BLaER1 treated with 17β-estradiol and CSF1 and Interleukin-3, amounts not matched to agents 10 nM and 100 nM (cell line): ENCODE measurements at regions not wholly inside any gene's neighbourhood (a gene's known extent, or its start where the extent isn't known, plus 50 kb on each side); places are given as distances from the start of the nearest gene placed in this dataset.
"Not testable (repeated sequence)": the region's sequence is repeated elsewhere in the genome, so short reads cannot be mapped to it uniquely, and the experiment has no call there.

Experiments
- H3K27ac ChIP-seq, 11 experiments: shearing (Covaris generic); formaldehyde crosslinking; 2 replicates each; pipeline ENCODE4 v1.8.1; 2022
- H3K27me3 ChIP-seq, 11 experiments: shearing (Covaris generic); formaldehyde crosslinking; 2 replicates each; pipeline ENCODE4 v1.8.1; 2022
- H3K36me3 ChIP-seq, 11 experiments: shearing (Covaris generic); formaldehyde crosslinking; 2 replicates each; pipeline ENCODE4 v1.8.1; 2022
- H3K4me1 ChIP-seq, 10 experiments: shearing (Covaris generic); formaldehyde crosslinking; 2 replicates each; pipeline ENCODE4 v1.8.1; 2022
- H3K4me2 ChIP-seq, 11 experiments: shearing (Covaris generic); formaldehyde crosslinking; 2 replicates each; pipeline ENCODE4 v1.8.1; 2022
- H3K4me3 ChIP-seq, 10 experiments: shearing (Covaris generic); formaldehyde crosslinking; 2 replicates each; pipeline ENCODE4 v1.8.1; 2022
- H3K9ac ChIP-seq, 11 experiments: shearing (Covaris generic); formaldehyde crosslinking; 2 replicates each; pipeline ENCODE4 v1.8.1; 2022
- H3K9me3 ChIP-seq, 11 experiments: shearing (Covaris generic); formaldehyde crosslinking; replicated peaks in 1 of 11; 2 replicates each; pipeline ENCODE4 v1.8.1; 2022
- H4K20me1 ChIP-seq, 11 experiments: shearing (Covaris generic); formaldehyde crosslinking; 2 replicates each; pipeline ENCODE4 v1.8.1; 2022
- Cebpa-rat ChIP-seq, 11 experiments: shearing (Covaris generic); IDR thresholded peaks; 2 replicates each; pipeline ENCODE4 v1.8.1; 2022

DNA sequence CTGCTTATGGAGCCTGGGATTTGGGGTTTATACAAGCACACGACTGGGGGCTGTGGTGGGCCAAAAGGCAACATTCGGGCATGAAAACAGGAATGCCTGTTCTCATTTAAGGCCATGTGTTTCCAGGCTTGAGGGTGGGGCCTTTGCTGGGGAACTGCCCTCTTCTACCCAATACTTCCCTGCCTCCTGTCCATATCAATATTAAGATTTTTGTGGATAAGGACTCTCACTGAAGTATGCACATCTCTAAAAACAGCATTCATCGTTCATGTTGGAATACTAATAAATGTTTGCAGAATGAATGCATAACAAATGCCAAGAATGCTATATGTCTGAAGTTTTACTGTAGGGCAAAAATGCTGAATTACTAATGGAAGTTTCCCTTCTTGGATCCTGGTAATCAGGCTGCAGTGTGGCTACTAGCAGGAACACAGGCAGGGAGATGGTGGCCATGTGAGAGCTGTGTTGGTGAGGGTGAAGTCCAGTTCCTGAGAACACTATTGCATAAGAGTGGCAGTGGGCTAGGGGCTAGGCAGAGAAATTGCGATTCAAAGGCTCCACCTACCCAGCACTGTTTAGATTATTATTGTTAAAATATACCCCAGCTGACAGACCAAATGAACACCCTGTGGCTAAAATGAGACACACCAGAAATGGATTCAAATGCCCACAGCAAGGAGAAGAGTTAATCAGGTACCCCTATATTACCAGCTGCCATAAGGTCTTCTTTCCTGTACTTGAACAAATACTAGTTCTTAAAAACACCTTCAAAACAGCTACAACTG lies 644.3 kb downstream of the EPM2A start:
- peaks cover 0 to 9% (median 4%) of the 10 kb centered on the region in 10 experiments; a peak in 7 of 20 replicates for H3K4me1 ChIP-seq
- no peaks in the 10 kb centered on the region for H4K20me1 ChIP-seq
- H3K4me2 ChIP-seq: no peak overlapping the region
- H3K36me3 ChIP-seq: no peaks in the 10 kb centered on the region
- H3K9ac ChIP-seq: no peak overlapping the region
- H3K4me3 ChIP-seq: no peak overlapping the region
- no peak overlapping the region for H3K27ac ChIP-seq
- no peak for TF ChIP-seq Cebpa-rat (IDR thresholded peaks at IDR 0.05)
- 0 out of 22 replicates have a peak, but pooled peaks cover 0 to under 1% (median 0%) of the 10 kb centered on the region in 11 experiments for H3K9me3 ChIP-seq
- no peaks in the 10 kb centered on the region for H3K27me3 ChIP-seq

DNA sequence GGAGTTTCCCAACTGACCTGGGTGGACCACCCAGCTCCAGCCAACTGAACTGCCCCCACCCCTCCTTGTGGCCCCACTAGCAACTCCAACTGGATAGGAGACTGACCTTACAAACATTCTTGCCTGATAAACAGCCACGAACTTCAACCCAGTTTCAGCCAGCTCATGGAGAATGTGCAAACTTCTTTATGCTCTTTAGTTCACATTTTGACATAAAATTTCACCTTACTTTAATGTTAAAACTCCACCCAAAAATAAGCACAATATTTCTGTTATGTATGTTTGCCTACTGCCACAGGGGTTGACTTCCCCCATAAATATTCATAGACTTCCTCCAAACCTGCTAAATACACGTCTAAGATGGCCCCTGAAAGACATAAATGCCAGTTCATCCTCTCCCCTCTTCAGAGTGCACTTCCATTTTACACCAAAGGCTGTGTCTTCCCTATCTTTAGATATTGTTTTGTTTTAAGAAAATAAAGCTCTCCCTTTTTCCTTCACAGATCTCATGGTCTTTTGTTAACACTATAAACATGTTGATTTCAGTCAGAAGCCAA lies 643.7 kb downstream of the EPM2A start:
- no peaks in the 10 kb centered on the region for H3K27me3 ChIP-seq
- no peak overlapping the region for H3K4me2 ChIP-seq
- H3K9ac ChIP-seq: no peak overlapping the region
- H3K27ac ChIP-seq: no peak overlapping the region
- no peaks in the 10 kb centered on the region for H3K36me3 ChIP-seq
- peaks cover 0 to 2% (median 0%) of the 10 kb centered on the region in 10 experiments; a peak in 1 of 20 replicates for H3K4me1 ChIP-seq
- peaks cover 2 to 7% (median 4%) of the 10 kb centered on the region in 11 experiments; a peak in 14 of 22 replicates for H3K9me3 ChIP-seq
- H3K4me3 ChIP-seq: no peak overlapping the region
- no peaks in the 10 kb centered on the region for H4K20me1 ChIP-seq
- TF ChIP-seq Cebpa-rat (IDR thresholded peaks at IDR 0.05): no peak

DNA sequence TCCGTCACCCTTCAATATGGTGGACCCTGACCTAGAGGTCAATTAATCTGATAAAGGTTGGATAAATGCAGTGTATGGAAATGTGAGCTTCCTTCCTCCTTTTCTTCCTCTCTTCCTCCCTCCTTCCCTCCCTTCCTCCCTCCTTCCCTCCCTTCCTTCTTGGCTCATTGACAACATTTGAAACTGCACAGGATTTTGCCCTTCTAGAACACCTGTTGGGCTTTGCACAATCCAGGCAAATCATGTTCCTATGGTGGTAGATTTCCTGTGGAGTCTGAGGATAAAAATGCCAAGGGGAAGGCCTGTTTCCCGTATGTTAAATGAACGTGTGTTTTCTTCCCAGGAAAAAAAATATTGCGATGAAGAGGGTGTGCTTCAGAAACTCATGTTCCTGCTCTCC lies 642.8 kb downstream of the EPM2A start:
- no peak overlapping the region for H3K9ac ChIP-seq
- H3K9me3 ChIP-seq: peaks cover 11 to 16% (median 13%) of the 10 kb centered on the region in 11 experiments
- H3K27me3 ChIP-seq: no peaks in the 10 kb centered on the region
- no peaks in the 10 kb centered on the region for H4K20me1 ChIP-seq
- H3K4me1 ChIP-seq: no peaks in the 10 kb centered on the region
- no peak overlapping the region for H3K4me3 ChIP-seq
- H3K36me3 ChIP-seq: no peaks in the 10 kb centered on the region
- H3K27ac ChIP-seq: no peak overlapping the region
- H3K4me2 ChIP-seq: no peak overlapping the region
- no peak for TF ChIP-seq Cebpa-rat (IDR thresholded peaks at IDR 0.05)

- no peaks in the 10 kb centered on the region for H4K20me1 ChIP-seq
- H3K4me1 ChIP-seq: no peaks in the 10 kb centered on the region
- H3K36me3 ChIP-seq: no peaks in the 10 kb centered on the region
- H3K27ac ChIP-seq: no peak overlapping the region
- H3K9ac ChIP-seq: no peak overlapping the region
- H3K4me3 ChIP-seq: no peak overlapping the region
- peaks cover 18 to 23% (median 19%) of the 10 kb centered on the region in 11 experiments for H3K9me3 ChIP-seq
- no peak for TF ChIP-seq Cebpa-rat (IDR thresholded peaks at IDR 0.05)
- no peaks in the 10 kb centered on the region for H3K27me3 ChIP-seq
- no peak overlapping the region for H3K4me2 ChIP-seq
Observed at GRCh38 chr6:145093226-145093625, 642.1 kb downstream of the EPM2A start.

DNA sequence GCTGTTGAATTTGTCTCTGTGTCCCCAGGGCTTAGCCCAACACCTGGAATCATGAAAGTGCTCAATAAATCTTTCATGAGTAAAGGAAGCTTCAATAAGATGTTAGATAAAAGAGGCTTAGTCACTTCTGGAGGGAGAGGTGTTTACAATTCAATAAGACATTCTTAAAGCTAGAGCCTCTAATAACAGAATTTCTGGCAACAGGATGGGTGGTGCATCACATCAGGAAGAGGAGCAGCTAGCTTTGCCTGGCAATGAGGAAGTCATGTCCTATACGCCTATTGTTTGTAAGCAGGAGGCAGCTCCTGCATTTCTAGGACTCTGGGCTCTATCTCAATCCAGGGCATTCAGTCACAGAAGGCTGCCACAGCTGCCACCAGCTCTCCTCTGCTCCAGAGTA lies 638.5 kb downstream of the EPM2A start:
- Histone ChIP-seq H3K9me3 (peaks cover 28 to 40% (median 34%) of the 10 kb centered on the region in 11 experiments), H3K4me2 (no peak overlapping the region), H3K4me1 (peaks cover 0 to 5% (median 0%) of the 10 kb centered on the region in 10 experiments; a peak in 1 of 20 replicates), H3K9ac (no peak overlapping the region), H3K27me3 (no peaks in the 10 kb centered on the region), H3K4me3 (no peak overlapping the region), H3K27ac (no peak overlapping the region), H4K20me1 (no peaks in the 10 kb centered on the region), H3K36me3 (no peaks in the 10 kb centered on the region)
- TF ChIP-seq Cebpa-rat (IDR thresholded peaks at IDR 0.05): no peak

DNA sequence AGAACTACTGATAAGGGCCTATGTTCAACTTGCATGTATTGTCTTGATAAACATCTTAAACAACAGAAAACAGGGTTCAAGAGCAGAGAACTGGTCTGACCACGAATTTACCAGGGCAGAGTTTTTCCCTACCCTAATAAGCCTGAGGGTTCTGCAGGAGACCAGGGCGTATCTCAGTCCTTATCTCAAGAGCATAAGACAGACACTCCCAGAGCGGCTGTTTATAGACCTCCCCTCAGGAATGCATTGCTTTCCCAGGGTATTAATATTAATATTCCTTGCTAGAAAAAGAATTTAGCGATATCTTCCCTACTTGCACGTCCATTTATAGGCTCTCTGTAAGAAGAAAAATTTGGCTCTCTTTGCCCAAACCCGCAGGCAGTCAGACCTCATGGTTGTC lies 637.2 kb downstream of the EPM2A start:
- H3K9ac ChIP-seq, H3K4me1 ChIP-seq, H3K4me2 ChIP-seq, H3K27me3 ChIP-seq, H3K27ac ChIP-seq, H4K20me1 ChIP-seq, H3K36me3 ChIP-seq, H3K4me3 ChIP-seq: not testable (repeated sequence)
- peaks cover 28 to 40% (median 34%) of the 10 kb centered on the region in 11 experiments for H3K9me3 ChIP-seq

DNA sequence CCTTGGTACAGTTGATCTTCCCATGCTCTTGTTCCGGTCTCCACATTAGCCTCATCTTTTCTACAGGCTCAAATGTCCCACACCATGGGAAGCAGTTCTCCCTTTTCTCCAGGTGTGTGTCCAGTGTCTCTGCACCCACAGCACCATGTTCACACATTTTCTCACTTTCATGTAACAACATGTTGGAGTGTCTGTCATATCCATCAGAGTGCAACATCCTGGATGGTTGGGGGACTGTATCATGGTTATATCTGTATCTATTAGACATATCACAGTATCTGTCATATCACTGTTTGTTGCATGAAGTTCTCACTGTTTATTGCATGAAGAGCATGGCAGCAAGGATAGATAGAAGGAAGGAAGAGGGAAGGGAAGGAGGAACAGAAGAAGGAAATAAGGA lies 635.6 kb downstream of the EPM2A start:
- H3K4me2 ChIP-seq: no peak overlapping the region
- H3K27ac ChIP-seq: no peak overlapping the region
- H4K20me1 ChIP-seq: no peaks in the 10 kb centered on the region
- no peak overlapping the region for H3K9ac ChIP-seq
- H3K4me3 ChIP-seq: no peak overlapping the region
- no peaks in the 10 kb centered on the region for H3K36me3 ChIP-seq
- peaks cover 28 to 40% (median 34%) of the 10 kb centered on the region in 11 experiments for H3K9me3 ChIP-seq
- no peaks in the 10 kb centered on the region for H3K27me3 ChIP-seq
- peaks cover 0 to 5% (median 0%) of the 10 kb centered on the region in 10 experiments; a peak in 1 of 20 replicates for H3K4me1 ChIP-seq
- no peak for TF ChIP-seq Cebpa-rat (IDR thresholded peaks at IDR 0.05)

- no peak overlapping the region for H3K27ac ChIP-seq
- no peak overlapping the region for H3K4me3 ChIP-seq
- no peaks in the 10 kb centered on the region for H3K36me3 ChIP-seq
- H3K27me3 ChIP-seq: no peaks in the 10 kb centered on the region
- no peak overlapping the region for H3K9ac ChIP-seq
- no peak for TF ChIP-seq Cebpa-rat (IDR thresholded peaks at IDR 0.05)
- no peak overlapping the region for H3K4me2 ChIP-seq
- H3K4me1 ChIP-seq: no peaks in the 10 kb centered on the region
- H3K9me3 ChIP-seq: no peaks in the 10 kb centered on the region
- H4K20me1 ChIP-seq: no peaks in the 10 kb centered on the region
Observed at GRCh38 chr6:145110109-145110508, 625.2 kb downstream of the EPM2A start.

DNA sequence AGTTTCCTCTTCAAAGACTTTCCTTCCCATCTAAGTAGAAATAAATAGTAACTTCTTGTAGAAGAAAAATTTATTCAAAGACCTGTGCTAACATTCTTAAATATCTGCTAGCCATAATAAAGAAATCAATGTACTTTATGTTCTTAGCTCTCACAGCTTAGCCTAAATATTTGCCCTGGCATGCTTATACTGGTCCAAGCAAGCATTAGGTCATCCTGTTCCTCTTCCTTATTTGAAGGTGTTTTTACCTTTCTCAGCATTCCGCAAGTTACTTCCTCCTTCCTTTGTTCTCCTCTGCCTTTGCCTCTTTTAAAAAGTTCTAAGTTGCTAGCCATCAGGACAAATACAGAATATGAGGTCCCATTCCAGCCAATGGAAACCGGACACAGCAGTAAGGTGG lies 623.9 kb downstream of the EPM2A start:
- H3K27ac ChIP-seq, H4K20me1 ChIP-seq, H3K4me1 ChIP-seq, H3K27me3 ChIP-seq, H3K4me3 ChIP-seq, H3K9ac ChIP-seq, H3K9me3 ChIP-seq, H3K4me2 ChIP-seq, H3K36me3 ChIP-seq: not testable (repeated sequence)

DNA sequence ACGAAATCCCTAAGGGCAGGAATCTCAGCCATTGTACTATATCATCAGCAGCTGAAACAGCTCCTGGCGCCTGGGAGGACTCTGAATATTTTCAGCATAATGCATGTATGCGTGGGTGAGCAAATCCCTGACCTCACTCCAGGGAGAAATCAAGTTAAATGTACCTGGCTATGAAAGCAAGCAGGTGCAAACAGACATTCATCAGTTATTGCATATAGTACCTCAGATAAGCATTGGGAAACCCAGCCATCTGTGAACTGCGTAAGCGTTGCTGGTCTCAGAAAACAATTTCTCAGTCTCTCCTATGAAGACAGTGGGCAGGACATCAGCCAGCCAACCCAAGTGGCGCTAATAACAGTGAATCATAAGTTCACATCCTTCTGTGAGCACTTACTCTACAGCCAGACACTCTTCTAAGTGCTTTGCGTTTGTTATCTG lies 622.6 kb downstream of the EPM2A start:
- Histone ChIP-seq H3K4me3 (no peak overlapping the region), H3K27me3 (no peaks in the 10 kb centered on the region), H3K4me1 (no peaks in the 10 kb centered on the region), H3K36me3 (no peaks in the 10 kb centered on the region), H3K9me3 (no peaks in the 10 kb centered on the region), H3K4me2 (no peak overlapping the region), H3K9ac (no peak overlapping the region), H4K20me1 (no peaks in the 10 kb centered on the region), H3K27ac (no peak overlapping the region)
- TF ChIP-seq Cebpa-rat (IDR thresholded peaks at IDR 0.05): no peak
